GM19395 (cell line): ENCODE measurements at regions not wholly inside any gene's neighbourhood (a gene's known extent, or its start where the extent isn't known, plus 50 kb on each side); places are given as distances from the start of the nearest gene placed in this dataset.
"Not testable (repeated sequence)": the region's sequence is repeated elsewhere in the genome, so short reads cannot be mapped to it uniquely, and the experiment has no call there.

Experiments
- ATAC-seq: cut with Tn5 transposase; IDR thresholded peaks from one replicate; pipeline ENCODE4 v1.9.1; 2021; ENCODE audit warnings: mild to moderate bottlenecking, moderate library complexity; ENCODE audit not compliant: unreplicated experiment

DNA sequence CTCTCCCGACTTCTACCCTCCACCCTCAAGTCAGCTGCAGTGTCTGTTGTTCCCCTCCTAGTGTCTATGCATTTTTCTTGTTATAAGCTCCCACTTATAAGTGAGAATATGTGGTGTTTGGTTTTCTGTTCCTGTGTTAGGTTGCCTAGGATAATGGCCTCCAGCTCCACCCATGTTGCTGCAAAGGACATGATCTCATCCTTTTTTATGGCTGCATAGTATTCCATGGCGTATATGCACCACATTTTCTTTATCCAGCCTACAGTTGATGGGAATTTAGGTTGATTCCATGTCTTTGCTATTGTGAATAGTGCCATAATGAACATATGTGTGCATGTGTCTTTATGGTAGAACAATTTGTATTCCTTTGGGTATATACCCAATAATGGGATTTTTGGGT is 80.7 kb downstream of the SPTSSA start:
- ATAC-seq = not testable (repeated sequence)

DNA sequence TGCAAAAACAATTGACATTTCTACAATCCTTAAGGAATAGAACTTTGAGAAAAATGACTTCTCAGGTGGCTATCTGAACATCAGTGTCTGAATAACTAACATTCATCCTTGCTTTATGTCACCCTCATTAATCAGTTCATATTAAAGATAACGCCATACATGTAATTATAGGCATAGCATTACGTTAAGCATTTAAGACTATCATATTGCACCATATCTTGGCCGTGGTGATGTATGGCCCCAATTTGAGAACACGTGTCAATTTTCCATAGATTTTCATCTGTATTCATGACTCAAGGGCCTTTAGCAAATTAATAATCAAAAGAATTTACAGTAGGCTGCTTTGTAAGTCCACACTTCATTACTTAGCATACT is 81.6 kb downstream of the SPTSSA start:
- no peak for ATAC-seq

DNA sequence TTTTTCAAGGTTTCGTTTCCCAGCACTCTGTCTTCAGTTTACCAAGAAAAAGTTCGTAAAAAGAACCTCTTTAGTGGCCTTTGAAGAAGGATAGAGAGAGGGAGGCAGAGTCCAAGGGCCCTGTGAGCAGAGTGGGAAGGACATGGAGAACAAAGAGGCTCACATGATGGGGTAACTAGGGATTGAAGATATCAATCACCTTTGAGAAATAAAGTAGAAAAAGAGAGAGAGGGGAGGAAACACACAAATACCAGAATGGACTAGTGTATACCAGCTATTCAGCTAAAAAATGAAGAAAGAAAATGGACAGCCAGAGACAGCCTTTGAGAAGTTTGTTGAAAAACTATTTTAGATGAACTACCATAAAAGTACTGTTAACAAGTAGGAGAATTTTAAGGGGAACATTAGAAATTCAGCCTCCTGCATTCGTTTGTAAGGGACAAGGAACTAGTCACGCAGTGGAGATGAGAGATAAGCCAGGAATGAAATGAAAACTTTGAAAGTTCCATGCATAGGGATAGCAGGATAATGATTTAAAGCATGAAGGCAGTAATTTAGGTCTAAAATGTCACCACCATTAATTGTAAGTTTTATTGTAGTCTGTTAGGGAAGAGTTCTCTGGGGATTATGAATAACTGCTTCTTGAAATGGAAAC is 82.1 kb downstream of the SPTSSA start:
- no peak for ATAC-seq

GRCh38 chr14:34376649-34377267 is 85.3 kb downstream of the SPTSSA start:
- no peak for ATAC-seq

- no peak for ATAC-seq
Measured at GRCh38 chr14:34374998-34375740, 86.9 kb downstream of the SPTSSA start.

- ATAC-seq = no peak
Measured at GRCh38 chr14:34373191-34373590, 88.8 kb downstream of the SPTSSA start.

DNA sequence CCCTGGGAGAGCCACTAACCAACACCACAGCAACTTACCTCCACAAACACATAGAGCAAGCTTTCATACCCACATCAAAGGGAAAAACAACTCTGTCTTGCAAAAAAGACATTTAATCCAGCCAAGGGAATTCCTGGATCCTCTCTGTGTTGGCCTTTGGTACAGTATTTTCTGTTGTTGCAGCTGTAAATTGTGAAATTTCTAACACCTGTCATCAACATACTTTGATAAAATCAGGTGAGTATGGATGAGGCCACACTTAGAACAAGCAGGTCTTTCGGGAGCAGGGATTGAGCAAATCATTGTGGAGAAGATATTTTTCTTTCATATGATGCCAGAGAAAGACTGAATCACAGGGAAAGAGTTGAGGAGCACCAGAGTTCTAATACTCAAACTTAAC is 89.3 kb downstream of the SPTSSA start:
- ATAC-seq = no peak

GRCh38 chr14:34369648-34370030 is 92.4 kb downstream of the SPTSSA start:
- ATAC-seq = no peak

DNA sequence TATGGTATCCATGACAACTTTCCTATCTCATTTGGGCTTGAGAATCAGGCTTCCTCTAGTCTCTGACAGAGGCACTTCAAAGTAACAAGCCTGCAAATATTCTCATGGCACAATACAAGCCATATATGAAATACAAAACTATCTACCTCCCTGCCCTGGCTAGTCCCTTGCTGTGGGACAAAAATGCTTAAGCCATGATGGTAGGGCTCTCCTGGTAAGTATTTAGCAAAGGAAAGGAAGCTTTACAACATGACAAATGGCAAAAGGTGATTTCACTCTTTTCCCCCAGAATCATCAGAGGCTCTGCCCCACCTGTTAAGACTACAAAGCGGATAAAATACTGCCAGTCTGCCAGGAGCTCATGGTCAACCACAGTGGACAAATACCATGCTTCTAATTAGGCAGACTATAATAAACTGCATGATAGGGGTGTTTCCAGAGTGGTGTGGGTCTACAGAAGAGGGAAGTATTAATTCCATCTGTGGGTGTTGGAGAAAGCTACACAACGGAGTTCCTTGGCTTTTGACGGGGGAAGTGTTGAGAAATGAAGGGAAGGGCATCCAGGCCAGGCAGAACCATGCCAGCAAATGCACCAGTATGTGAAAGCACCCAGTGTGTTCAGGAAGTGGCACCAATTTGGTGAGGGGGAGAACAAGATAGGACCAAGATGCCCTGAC is 92.9 kb downstream of the SPTSSA start:
- ATAC-seq = no peak

- ATAC-seq = no peak
Measured at GRCh38 chr14:34368115-34368970, 93.7 kb downstream of the SPTSSA start.

- ATAC-seq = no peak
Measured at GRCh38 chr14:34365309-34365915, 96.6 kb downstream of the SPTSSA start.

- no peak for ATAC-seq
Measured at GRCh38 chr14:34364201-34364600, 97.8 kb downstream of the SPTSSA start.

DNA sequence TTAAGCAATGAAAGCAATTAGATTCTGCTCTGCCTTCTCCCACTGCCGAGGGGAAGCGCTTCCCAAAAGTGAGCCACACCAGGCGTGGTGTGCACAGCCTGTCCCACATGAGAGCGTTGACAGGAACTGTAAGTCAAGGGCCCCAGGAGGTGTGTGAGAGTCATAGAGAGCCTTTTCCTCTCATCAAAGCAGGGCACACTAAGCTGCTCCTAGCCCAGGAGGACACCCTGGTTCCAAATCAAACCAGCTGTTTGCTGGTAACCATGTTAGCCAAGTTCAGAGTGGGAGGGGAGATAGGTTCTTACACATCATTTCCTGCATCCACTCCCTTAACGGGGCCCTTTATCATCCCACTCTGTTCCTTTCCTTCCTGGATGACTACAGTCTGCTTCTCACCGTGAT is 98.3 kb downstream of the SPTSSA start:
- ATAC-seq = no peak

DNA sequence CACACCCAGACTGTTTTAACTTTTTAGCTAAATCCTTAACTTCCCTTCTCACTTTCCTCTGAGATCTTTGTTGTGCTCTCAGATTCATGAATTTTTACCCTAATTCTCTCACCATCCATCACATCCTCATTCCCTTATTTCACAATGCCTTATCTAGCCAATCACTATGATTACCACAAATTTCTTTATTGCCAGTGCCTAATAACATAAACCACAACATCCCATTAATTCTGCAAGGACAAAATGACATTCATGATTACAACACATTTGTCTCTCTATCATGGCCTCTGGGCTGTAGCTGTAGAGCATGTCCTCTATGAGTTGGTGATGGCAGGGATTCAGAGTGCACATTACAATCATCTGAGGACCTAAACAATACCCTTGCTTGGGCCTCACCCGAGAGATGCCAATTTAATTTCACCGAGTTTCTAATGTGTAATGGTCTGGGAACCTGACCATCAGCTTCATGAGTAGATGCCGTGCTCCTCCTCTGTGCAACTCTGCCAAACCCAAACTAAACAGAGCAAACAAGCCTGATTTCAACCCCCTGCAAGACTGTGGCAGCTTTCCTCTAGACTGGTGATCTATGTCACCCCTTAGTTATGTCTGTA is 99.3 kb downstream of the SPTSSA start:
- ATAC-seq = no peak

DNA sequence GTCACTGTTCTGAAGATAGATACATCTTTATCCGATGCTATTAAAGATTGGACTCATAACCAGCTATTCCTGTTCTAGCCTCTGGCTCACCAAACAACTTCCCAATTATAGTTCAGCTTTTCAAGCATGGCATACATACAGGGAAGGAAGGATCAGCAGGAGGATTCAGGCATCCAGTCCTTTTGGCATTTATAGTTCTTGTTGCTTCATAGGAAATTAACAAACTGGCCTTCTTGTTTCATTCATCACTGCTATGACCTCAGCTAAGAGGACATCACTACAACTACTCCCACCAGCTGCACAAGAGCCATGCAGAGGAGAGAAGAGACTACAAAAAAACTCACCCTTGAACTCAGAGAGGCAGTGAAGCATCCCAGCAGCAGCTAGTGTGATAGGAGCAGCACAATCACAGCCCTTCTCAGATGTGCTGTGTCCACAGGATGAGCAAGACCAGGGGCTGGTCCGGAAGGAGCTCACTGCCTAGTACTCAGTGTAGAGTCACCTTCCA is 100.5 kb downstream of the SPTSSA start:
- no peak for ATAC-seq

- ATAC-seq = no peak
Measured at GRCh38 chr14:34359420-34360117, 102.5 kb downstream of the SPTSSA start.

DNA sequence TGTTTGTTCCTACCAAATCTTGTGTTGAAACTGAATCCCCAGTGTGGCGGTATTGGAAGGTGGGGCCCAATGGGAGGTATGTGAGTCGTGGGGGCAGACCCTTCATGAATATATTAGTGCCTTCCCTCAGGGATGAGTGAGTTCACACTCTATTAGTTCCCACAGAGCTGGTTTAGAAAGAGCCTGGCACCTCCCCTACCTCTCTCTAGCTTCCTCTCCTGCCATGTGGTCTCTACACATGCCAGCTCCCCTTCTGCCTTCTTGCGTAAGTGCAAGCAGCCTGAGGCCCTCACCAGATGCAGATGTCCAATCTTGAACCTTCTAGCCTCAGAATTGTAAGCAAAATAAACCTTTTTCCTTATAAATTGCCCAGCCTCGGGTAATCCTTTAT is 105.8 kb downstream of the SPTSSA start:
- no peak for ATAC-seq

DNA sequence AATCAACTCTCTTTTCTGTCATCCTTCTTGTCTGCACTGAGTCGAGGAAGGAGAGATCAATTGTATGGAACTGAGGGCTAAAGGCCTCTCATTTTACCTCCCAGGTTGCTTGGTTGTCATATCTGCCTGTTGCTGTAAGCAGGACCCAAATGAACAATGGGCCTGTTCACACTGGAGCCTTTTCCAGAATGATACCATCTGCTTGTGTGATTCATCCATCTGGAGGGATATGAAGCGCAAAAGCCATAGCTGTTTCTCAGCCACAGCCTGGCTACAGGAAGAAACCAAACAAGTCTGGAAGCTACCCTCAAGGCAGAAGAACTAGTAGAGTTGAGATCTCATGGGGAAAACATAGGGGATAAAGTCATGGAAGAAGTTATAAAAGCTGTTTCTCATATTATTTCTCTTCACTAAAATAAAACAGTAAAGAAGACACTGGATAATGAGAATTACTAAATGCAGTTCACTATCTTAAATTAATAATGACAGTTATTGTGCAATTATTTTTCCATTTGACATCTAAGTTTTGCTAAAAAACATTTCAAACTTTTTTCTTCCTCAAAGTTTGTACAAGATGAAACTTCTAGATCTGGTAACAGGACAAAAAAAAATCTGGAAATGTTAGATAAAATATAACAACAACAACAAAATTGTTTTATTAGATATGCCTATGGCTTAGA is 106.3 kb downstream of the SPTSSA start:
- ATAC-seq = no peak

DNA sequence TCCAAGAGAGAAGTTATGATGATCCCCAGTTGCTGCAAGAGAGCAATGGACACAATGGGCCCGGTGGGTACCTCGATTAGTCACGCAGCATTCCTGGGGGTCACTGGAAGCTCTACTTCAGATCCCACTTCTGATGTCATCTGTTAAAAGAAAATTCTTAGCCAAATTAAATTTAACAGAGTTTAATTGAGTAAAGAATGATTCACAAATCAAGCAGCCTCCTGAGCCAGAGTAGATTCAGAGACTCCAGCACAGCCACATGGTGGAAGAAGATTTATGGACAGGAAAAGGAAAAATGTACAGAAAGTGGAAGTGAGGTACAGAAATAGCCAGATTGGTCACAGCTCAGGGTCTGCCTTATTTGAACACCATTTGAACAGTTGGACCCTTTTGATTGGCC is 107.5 kb downstream of the SPTSSA start:
- no peak for ATAC-seq
